Retinal pigment epithelial cell (primary cell): ENCODE measurements at regions not wholly inside any gene's neighbourhood (a gene's known extent, or its start where the extent isn't known, plus 50 kb on each side); places are given as distances from the start of the nearest gene placed in this dataset.

ENCODE experiments used
- DNase-seq: peaks from one replicate; pipeline ENCODE4 v3.0.0-alpha.2; 2010; ENCODE audit warnings: low read depth
- H3K4me3 ChIP-seq: 2 replicates; pipeline ENCODE4 v1.5.1; 2011; ENCODE audit warnings: mild to moderate bottlenecking, low read length, control low read depth, moderate library complexity
- TF ChIP-seq, protein P1 (sequence below): conservative IDR thresholded peaks from 2 replicates; pipeline ENCODE4 v1.5.1; 2011; ENCODE audit warnings: low read depth, low read length, control low read depth, inconsistent platforms

GRCh38 chr21:33127154-33127867, 57.4 kb downstream of the OLIG1 start:
- TF ChIP-seq, protein P1, sequence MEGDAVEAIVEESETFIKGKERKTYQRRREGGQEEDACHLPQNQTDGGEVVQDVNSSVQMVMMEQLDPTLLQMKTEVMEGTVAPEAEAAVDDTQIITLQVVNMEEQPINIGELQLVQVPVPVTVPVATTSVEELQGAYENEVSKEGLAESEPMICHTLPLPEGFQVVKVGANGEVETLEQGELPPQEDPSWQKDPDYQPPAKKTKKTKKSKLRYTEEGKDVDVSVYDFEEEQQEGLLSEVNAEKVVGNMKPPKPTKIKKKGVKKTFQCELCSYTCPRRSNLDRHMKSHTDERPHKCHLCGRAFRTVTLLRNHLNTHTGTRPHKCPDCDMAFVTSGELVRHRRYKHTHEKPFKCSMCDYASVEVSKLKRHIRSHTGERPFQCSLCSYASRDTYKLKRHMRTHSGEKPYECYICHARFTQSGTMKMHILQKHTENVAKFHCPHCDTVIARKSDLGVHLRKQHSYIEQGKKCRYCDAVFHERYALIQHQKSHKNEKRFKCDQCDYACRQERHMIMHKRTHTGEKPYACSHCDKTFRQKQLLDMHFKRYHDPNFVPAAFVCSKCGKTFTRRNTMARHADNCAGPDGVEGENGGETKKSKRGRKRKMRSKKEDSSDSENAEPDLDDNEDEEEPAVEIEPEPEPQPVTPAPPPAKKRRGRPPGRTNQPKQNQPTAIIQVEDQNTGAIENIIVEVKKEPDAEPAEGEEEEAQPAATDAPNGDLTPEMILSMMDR = peak; percentile 92
- peak; percentile 9 for DNase-seq
- peak overlapping the region; percentile 30 for H3K4me3 ChIP-seq

DNA sequence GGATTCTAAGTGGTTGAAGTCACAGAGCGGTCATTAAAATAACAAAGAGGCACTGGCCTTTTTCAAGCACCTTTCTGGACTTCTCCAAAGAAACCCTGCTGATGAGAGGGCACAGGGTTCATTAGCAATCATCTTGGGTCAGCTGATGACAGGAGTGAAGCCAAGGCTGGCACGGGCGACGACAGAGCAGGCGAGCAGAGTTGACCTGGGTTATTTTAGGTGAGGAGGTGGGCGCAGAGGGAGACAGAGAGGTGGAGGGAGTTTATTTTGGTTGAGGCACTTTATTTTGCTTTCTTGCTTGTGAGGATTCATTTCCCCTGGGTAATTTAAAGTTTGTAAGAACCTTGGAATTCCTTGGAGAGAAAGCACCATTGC, 57.9 kb downstream of the OLIG1 start:
- TF ChIP-seq, protein P1 = no peak
- DNase-seq = no peak
- no peak overlapping the region for H3K4me3 ChIP-seq

DNA sequence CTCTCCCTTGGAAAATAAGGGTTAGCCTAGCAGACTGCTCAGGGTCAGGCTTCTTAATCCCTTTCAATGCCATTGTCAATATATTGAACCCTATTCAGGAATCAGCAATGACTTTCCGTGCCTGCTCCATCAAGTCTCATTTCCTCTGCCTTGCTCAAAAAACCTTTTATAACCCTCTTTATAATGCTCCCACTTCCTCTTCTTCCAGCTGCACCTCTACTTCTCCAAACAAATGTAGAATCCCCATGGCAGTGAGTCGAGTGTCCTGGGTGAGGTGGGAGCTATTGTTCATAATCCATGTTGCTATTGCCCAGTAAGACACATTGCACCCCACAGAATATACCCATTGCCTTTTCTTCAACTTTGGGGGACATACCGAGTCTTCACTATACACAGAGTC, 58.6 kb downstream of the OLIG1 start:
- DNase-seq = no peak
- TF ChIP-seq, protein P1 = no peak
- no peak overlapping the region for H3K4me3 ChIP-seq

GRCh38 chr21:33132054-33132453, 62.1 kb downstream of the OLIG1 start:
- TF ChIP-seq, protein P1 = peak; percentile 28
- no peak overlapping the region for H3K4me3 ChIP-seq
- DNase-seq = no peak

- no peak for DNase-seq
- H3K4me3 ChIP-seq = no peak overlapping the region
- TF ChIP-seq, protein P1 = no peak
Measured at GRCh38 chr21:33133892-33134291, 64.0 kb downstream of the OLIG1 start.

DNA sequence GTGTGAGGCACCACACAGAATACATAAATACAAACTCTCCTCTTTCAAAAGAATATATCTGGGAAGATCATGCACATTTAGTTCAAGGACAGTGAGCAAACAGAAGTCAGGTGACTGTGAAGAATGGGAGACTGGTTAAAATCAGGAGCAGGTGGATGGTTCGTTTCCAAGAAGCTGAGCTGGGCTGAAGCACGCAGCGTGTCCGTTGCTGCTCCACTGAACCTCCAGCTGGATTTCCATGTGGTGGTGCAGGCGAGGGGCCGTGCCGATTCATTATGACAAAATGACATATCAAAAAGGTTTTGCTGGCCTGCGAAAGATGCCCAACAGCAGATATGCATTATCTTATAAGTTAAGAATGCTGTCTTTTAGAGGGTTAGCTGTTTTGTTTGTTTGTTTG, 66.0 kb downstream of the OLIG1 start:
- TF ChIP-seq, protein P1 = no peak

GRCh38 chr21:33136847-33137502, 67.0 kb downstream of the OLIG1 start:
- no peak for DNase-seq
- H3K4me3 ChIP-seq = no peak overlapping the region
- TF ChIP-seq, protein P1 = no peak

More for the DNA sequence above, 66.0 kb downstream of the OLIG1 start:
- DNase-seq = no peak
- H3K4me3 ChIP-seq = no peak overlapping the region
